ENCODE measurements at regions not wholly inside any gene's neighbourhood (a gene's known extent, or its start where the extent isn't known, plus 50 kb on each side); places are given as distances from the start of the nearest gene placed in this dataset.
A peak's percentile ranks its signal among the peaks of the same experiment; 100 is the strongest.

- H3K27me3 Mint-ChIP-seq = peaks cover 1 to 6% of the 10 kb centered on the region in 2 donors
- H3K4me3 ChIP-seq (ENCODE audit: low read length in 2 of 2) = no peak overlapping the region
- H3K27ac ChIP-seq (ENCODE audit: low read depth, low read length) = no peak overlapping the region
- ChIA-PET POLR2A (ENCODE audit: partially characterized antibody) (no interaction called here), CTCF (ENCODE audit: partially characterized antibody) (no interaction called here)
- H3K4me1 Mint-ChIP-seq = no peaks in the 10 kb centered on the region
- H3K36me3 Mint-ChIP-seq = no peaks in the 10 kb centered on the region
- no peaks in the 10 kb centered on the region for H3K9me3 Mint-ChIP-seq
- H3K4me3 Mint-ChIP-seq = no peak overlapping the region
- H3K9me3 ChIP-seq (ENCODE audit: control insufficient read depth in 1 of 2, low read length in 2 of 2) = no peaks in the 10 kb centered on the region
- no peaks in the 10 kb centered on the region for H3K4me1 ChIP-seq (ENCODE audit: insufficient read depth, low read length)
- no peak overlapping the region for H3K27ac Mint-ChIP-seq
- intact Hi-C loops (cut with micrococcal nuclease) = no loop called here
- H3K27me3 ChIP-seq (ENCODE audit: insufficient read depth, low read length) = no peaks in the 10 kb centered on the region
- no peaks in the 10 kb centered on the region for H3K36me3 ChIP-seq (ENCODE audit: insufficient read depth, low read length)
- no peak for DNase-seq
Measured at GRCh38 chr6:47132724-47133123, 90.6 kb upstream of the ADGRF1 start.

DNA sequence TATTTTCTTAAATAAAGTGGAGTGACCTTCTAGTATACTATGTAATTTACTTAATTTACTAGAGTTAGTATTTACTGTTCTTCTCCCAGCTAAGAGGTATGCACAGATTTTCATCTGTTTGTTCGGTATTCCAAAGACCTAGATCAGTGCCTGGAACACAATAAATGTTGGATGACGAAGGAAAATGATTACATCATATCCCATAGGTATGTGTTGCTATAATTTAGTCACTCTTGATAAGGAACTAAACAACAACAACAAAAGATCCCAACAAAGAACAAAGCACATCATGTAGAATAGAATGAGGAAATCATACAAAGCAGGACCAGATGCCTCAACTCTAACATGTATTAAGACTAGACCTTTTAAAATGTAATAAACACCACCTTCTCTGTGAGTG lies 89.6 kb upstream of the ADGRF1 start:
- Mint-ChIP-seq H3K4me3 (no peak overlapping the region), H3K27me3 (peaks cover 1 to 6% of the 10 kb centered on the region in 2 donors), H3K4me1 (no peaks in the 10 kb centered on the region), H3K27ac (no peak overlapping the region), H3K9me3 (no peaks in the 10 kb centered on the region), H3K36me3 (no peaks in the 10 kb centered on the region)
- Histone ChIP-seq H3K4me1 (ENCODE audit: insufficient read depth, low read length) (no peaks in the 10 kb centered on the region), H3K27me3 (ENCODE audit: insufficient read depth, low read length) (no peaks in the 10 kb centered on the region), H3K4me3 (ENCODE audit: low read length in 2 of 2) (no peak overlapping the region), H3K9me3 (ENCODE audit: control insufficient read depth in 1 of 2, low read length in 2 of 2) (no peaks in the 10 kb centered on the region), H3K36me3 (ENCODE audit: insufficient read depth, low read length) (no peaks in the 10 kb centered on the region), H3K27ac (ENCODE audit: low read depth, low read length) (no peak overlapping the region)
- ChIA-PET POLR2A (ENCODE audit: partially characterized antibody) (no interaction called here), CTCF (ENCODE audit: partially characterized antibody) (no interaction called here)
- intact Hi-C loops (cut with micrococcal nuclease) = no loop called here
- no peak for DNase-seq

DNA sequence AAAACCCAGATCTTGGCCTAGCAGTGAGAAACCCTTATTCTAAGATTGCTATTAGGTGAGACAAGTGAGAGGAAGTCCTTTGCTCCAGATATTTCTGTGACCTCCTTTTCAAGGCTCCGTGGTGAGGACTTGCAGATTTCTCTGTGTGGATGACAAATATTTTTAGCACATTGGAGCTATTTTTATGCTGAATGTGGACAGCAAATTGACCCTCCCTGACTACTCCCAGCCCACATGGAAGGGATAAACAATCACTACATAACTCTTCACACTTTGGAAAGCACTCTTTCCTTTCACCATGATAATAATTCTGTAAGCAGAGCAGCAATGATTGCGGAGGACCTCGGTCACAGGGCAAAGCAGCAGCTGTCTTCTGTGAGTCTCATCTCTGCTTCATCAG lies 88.0 kb upstream of the ADGRF1 start:
- CTCF ChIA-PET (ENCODE audit: partially characterized antibody) = no interaction called here

GRCh38 chr6:47129129-47129528 lies 87.0 kb upstream of the ADGRF1 start:
- CTCF ChIA-PET (ENCODE audit: partially characterized antibody) = no interaction called here
- DNase-seq = no peak
- H3K9me3 Mint-ChIP-seq = no peaks in the 10 kb centered on the region
- Histone ChIP-seq H3K27me3 (ENCODE audit: insufficient read depth, low read length) (no peaks in the 10 kb centered on the region), H3K4me3 (ENCODE audit: low read length in 2 of 2) (no peak overlapping the region), H3K36me3 (ENCODE audit: insufficient read depth, low read length) (no peaks in the 10 kb centered on the region), H3K27ac (ENCODE audit: low read depth, low read length) (no peak overlapping the region), H3K4me1 (ENCODE audit: insufficient read depth, low read length) (no peaks in the 10 kb centered on the region), H3K9me3 (ENCODE audit: control insufficient read depth in 1 of 2, low read length in 2 of 2) (no peaks in the 10 kb centered on the region)
- H3K27ac Mint-ChIP-seq = no peak overlapping the region
- H3K4me3 Mint-ChIP-seq = no peak overlapping the region
- H3K27me3 Mint-ChIP-seq = peaks cover 1 to 6% of the 10 kb centered on the region in 2 donors
- POLR2A ChIA-PET (ENCODE audit: partially characterized antibody) = no interaction called here
- no peaks in the 10 kb centered on the region for H3K36me3 Mint-ChIP-seq
- intact Hi-C loops (cut with micrococcal nuclease) = no loop called here
- no peaks in the 10 kb centered on the region for H3K4me1 Mint-ChIP-seq

More for the DNA sequence above, 88.0 kb upstream of the ADGRF1 start:
- no peak overlapping the region for H3K4me3 ChIP-seq (ENCODE audit: low read length in 2 of 2)
- H3K4me3 Mint-ChIP-seq = no peak overlapping the region
- no peak overlapping the region for H3K27ac ChIP-seq (ENCODE audit: low read depth, low read length)
- no peaks in the 10 kb centered on the region for H3K9me3 ChIP-seq (ENCODE audit: control insufficient read depth in 1 of 2, low read length in 2 of 2)
- intact Hi-C loops (cut with micrococcal nuclease) = no loop called here
- H3K27me3 Mint-ChIP-seq = peaks cover 1 to 6% of the 10 kb centered on the region in 2 donors
- no peak for DNase-seq
- no peaks in the 10 kb centered on the region for H3K27me3 ChIP-seq (ENCODE audit: insufficient read depth, low read length)
- H3K4me1 ChIP-seq (ENCODE audit: insufficient read depth, low read length) = no peaks in the 10 kb centered on the region
- no peaks in the 10 kb centered on the region for H3K36me3 Mint-ChIP-seq
- POLR2A ChIA-PET (ENCODE audit: partially characterized antibody) = no interaction called here
- H3K27ac Mint-ChIP-seq = no peak overlapping the region
- H3K36me3 ChIP-seq (ENCODE audit: insufficient read depth, low read length) = no peaks in the 10 kb centered on the region
- H3K4me1 Mint-ChIP-seq = no peaks in the 10 kb centered on the region
- no peaks in the 10 kb centered on the region for H3K9me3 Mint-ChIP-seq

DNA sequence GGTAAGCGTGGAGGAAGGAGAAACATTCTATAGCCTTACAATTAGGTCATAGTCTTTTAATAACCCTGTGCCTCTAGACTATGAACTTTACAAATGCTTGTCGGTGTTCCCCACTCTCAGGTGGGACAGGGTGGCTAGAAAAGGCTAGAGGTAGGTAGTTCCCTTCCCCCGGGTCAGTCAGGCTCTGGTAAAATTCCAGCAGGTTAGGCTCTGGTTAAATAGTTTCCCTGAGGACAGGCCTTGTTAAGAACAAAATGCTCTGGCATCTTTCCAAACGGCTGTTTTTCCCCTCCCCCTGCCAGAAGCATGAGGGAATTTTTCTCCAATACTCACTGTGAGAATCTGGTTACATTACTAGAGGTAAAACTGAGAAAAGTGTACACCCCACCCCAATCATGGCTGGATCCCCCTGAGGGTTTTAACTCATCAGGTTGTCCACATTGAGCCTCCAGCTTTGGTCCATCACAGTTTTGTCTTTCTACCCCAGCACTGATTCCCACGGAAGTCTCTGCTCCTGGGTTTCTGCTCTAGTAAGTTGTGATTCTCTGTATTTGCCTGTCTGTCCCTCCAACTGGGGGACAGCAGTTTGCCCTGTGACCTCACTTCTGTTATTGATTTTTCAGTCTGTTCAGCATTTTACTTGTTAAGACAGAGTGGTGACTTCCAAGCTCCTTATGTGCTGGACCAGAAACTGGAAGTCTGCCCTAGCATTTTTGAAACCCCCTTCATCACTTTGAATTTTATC lies 84.7 kb upstream of the ADGRF1 start:
- CTCF ChIA-PET (ENCODE audit: partially characterized antibody) = no interaction called here

GRCh38 chr6:47118611-47119010 lies 76.5 kb upstream of the ADGRF1 start:
- Mint-ChIP-seq H3K9me3 (peaks cover 0 to 3% (median 0%) of the 10 kb centered on the region in 8 donors), H3K27me3 (peaks cover 2 to 11% of the 10 kb centered on the region in 2 donors), H3K4me1 (no peaks in the 10 kb centered on the region), H3K36me3 (no peaks in the 10 kb centered on the region), H3K27ac (no peak overlapping the region), H3K4me3 (no peak overlapping the region)
- ChIA-PET POLR2A (ENCODE audit: partially characterized antibody) (no interaction called here), CTCF (ENCODE audit: partially characterized antibody) (no interaction called here)
- Histone ChIP-seq H3K4me1 (ENCODE audit: insufficient read depth, low read length) (no peaks in the 10 kb centered on the region), H3K27ac (ENCODE audit: low read depth, low read length) (no peak overlapping the region), H3K27me3 (ENCODE audit: insufficient read depth, low read length) (no peaks in the 10 kb centered on the region), H3K36me3 (ENCODE audit: insufficient read depth, low read length) (no peaks in the 10 kb centered on the region), H3K9me3 (ENCODE audit: control insufficient read depth in 1 of 2, low read length in 2 of 2) (no peaks in the 10 kb centered on the region), H3K4me3 (ENCODE audit: low read length in 2 of 2) (no peak overlapping the region)
- no peak for DNase-seq
- intact Hi-C loops (cut with micrococcal nuclease) = no loop called here

More for the DNA sequence above, 84.7 kb upstream of the ADGRF1 start:
- Histone ChIP-seq H3K27me3 (ENCODE audit: insufficient read depth, low read length) (no peaks in the 10 kb centered on the region), H3K27ac (ENCODE audit: low read depth, low read length) (no peak overlapping the region), H3K9me3 (ENCODE audit: control insufficient read depth in 1 of 2, low read length in 2 of 2) (no peaks in the 10 kb centered on the region), H3K4me1 (ENCODE audit: insufficient read depth, low read length) (no peaks in the 10 kb centered on the region), H3K36me3 (ENCODE audit: insufficient read depth, low read length) (no peaks in the 10 kb centered on the region), H3K4me3 (ENCODE audit: low read length in 2 of 2) (no peak overlapping the region)
- POLR2A ChIA-PET (ENCODE audit: partially characterized antibody) = no interaction called here
- Mint-ChIP-seq H3K27ac (no peak overlapping the region), H3K9me3 (no peaks in the 10 kb centered on the region), H3K27me3 (peaks cover 0 to 7% of the 10 kb centered on the region in 2 donors), H3K36me3 (no peaks in the 10 kb centered on the region), H3K4me3 (no peak overlapping the region), H3K4me1 (no peaks in the 10 kb centered on the region)
- intact Hi-C loops (cut with micrococcal nuclease) = no loop called here
- DNase-seq = no peak

- no peak overlapping the region for H3K27ac Mint-ChIP-seq
- Histone ChIP-seq H3K9me3 (ENCODE audit: control insufficient read depth in 1 of 2, low read length in 2 of 2) (no peaks in the 10 kb centered on the region), H3K4me3 (ENCODE audit: low read length in 2 of 2) (no peak overlapping the region), H3K27me3 (ENCODE audit: insufficient read depth, low read length) (no peaks in the 10 kb centered on the region), H3K36me3 (ENCODE audit: insufficient read depth, low read length) (no peaks in the 10 kb centered on the region), H3K4me1 (ENCODE audit: insufficient read depth, low read length) (no peaks in the 10 kb centered on the region), H3K27ac (ENCODE audit: low read depth, low read length) (no peak overlapping the region)
- no peaks in the 10 kb centered on the region for H3K36me3 Mint-ChIP-seq
- intact Hi-C loops (cut with micrococcal nuclease) = no loop called here
- no peaks in the 10 kb centered on the region for H3K4me1 Mint-ChIP-seq
- ChIA-PET POLR2A (ENCODE audit: partially characterized antibody) (no interaction called here), CTCF (ENCODE audit: partially characterized antibody) (no interaction called here)
- H3K27me3 Mint-ChIP-seq = peaks cover 2 to 11% of the 10 kb centered on the region in 2 donors
- peaks cover 0 to 3% (median 0%) of the 10 kb centered on the region in 8 donors for H3K9me3 Mint-ChIP-seq
- peak overlapping the region in 1 of 8 donors; percentile 33 for H3K4me3 Mint-ChIP-seq
- DNase-seq = no peak
Measured at GRCh38 chr6:47117314-47117713, 75.2 kb upstream of the ADGRF1 start.

DNA sequence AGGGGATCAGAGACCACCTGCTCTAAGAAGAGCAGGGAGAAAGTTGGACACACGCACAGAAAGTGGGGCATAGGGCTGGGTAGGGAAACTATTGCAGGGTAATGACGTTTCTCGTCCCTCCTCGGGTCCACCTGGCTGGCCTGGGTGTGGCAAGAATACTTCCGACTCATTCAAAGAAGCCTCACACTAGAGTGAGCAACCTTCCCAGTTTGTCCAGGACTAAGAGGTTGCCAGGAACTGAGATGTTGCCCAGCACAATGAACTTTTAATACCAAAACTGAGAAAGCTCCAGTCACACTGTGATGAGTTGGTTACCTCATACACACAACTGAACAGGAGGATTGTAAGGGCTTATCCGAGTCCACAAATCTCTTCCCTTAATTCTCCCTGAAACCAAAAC lies 74.5 kb upstream of the ADGRF1 start:
- no peaks in the 10 kb centered on the region for H3K36me3 ChIP-seq (ENCODE audit: insufficient read depth, low read length)
- no peak for DNase-seq
- ChIA-PET POLR2A (ENCODE audit: partially characterized antibody) (no interaction called here), CTCF (ENCODE audit: partially characterized antibody) (no interaction called here)
- no peak overlapping the region for H3K27ac ChIP-seq (ENCODE audit: low read depth, low read length)
- H3K4me3 Mint-ChIP-seq = no peak overlapping the region
- H3K36me3 Mint-ChIP-seq = no peaks in the 10 kb centered on the region
- H3K4me1 ChIP-seq (ENCODE audit: insufficient read depth, low read length) = no peaks in the 10 kb centered on the region
- no peak overlapping the region for H3K4me3 ChIP-seq (ENCODE audit: low read length in 2 of 2)
- H3K4me1 Mint-ChIP-seq = no peaks in the 10 kb centered on the region
- H3K27me3 Mint-ChIP-seq = peaks cover 2 to 11% of the 10 kb centered on the region in 2 donors
- no peak overlapping the region for H3K27ac Mint-ChIP-seq
- no peaks in the 10 kb centered on the region for H3K9me3 ChIP-seq (ENCODE audit: control insufficient read depth in 1 of 2, low read length in 2 of 2)
- no peaks in the 10 kb centered on the region for H3K27me3 ChIP-seq (ENCODE audit: insufficient read depth, low read length)
- intact Hi-C loops (cut with micrococcal nuclease) = no loop called here
- H3K9me3 Mint-ChIP-seq = peaks cover 0 to 3% (median 0%) of the 10 kb centered on the region in 8 donors

Measured in CD4-positive, alpha-beta memory T cell (primary cell).